ENCODE measurements at regions not wholly inside any gene's neighbourhood (a gene's known extent, or its start where the extent isn't known, plus 50 kb on each side); places are given as distances from the start of the nearest gene placed in this dataset.

DNA sequence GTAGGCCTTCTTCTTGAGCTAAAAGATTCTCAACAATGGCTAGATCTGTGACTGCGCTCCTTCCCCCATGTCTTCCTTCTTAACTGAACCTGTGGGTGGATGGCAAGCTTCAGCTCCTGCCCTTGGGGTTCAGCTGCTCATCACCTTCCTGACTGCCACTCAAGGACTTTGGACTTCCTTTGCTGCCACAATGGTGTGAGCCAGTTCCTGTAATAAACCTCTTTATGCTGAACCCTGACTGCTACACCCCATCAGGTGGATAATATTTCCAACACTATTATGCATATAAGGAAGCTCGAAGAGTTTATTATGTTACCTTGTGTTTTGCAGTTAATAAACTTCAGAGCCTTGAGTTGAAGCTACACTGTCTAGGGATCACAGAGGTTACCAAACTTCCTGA lies 208.9 kb upstream of the SLC10A2 start:
- no peak for TF ChIP-seq POLR2A (IDR thresholded peaks at IDR 0.05)
- TF ChIP-seq, protein P1, sequence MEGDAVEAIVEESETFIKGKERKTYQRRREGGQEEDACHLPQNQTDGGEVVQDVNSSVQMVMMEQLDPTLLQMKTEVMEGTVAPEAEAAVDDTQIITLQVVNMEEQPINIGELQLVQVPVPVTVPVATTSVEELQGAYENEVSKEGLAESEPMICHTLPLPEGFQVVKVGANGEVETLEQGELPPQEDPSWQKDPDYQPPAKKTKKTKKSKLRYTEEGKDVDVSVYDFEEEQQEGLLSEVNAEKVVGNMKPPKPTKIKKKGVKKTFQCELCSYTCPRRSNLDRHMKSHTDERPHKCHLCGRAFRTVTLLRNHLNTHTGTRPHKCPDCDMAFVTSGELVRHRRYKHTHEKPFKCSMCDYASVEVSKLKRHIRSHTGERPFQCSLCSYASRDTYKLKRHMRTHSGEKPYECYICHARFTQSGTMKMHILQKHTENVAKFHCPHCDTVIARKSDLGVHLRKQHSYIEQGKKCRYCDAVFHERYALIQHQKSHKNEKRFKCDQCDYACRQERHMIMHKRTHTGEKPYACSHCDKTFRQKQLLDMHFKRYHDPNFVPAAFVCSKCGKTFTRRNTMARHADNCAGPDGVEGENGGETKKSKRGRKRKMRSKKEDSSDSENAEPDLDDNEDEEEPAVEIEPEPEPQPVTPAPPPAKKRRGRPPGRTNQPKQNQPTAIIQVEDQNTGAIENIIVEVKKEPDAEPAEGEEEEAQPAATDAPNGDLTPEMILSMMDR (IDR thresholded peaks at IDR 0.05): no peak

Measured in lower leg skin (tissue), 3 donors.